ENCODE measurements at regions not wholly inside any gene's neighbourhood (a gene's known extent, or its start where the extent isn't known, plus 50 kb on each side); places are given as distances from the start of the nearest gene placed in this dataset.

DNA sequence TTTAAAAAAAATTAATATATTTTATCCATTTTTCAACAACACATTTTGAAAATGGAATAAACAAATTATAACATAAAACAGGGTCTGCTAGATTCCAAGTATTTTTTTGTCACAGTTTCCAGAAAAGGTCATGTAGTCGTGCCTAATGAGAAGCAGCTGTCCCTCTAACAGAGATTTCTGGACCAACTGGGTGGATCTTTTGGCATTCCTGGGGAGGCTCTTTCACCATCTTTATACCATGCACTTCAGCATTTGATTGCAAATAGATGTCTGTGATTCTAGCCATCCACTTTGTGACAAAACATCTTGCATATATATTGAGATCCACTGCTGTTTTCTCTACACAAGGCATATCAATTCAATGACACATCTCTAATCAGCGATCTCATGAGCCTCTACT is 210.7 kb upstream of the LDB2 start:
- intact Hi-C loops (cut with DNase I; ENCODE audit: low total_unique reads): no loop called here
- TF ChIP-seq EP300 (IDR thresholded peaks at IDR 0.05): no peak
- TF ChIP-seq POLR2A (IDR thresholded peaks at IDR 0.05): no peak
- TF ChIP-seq, protein P1, sequence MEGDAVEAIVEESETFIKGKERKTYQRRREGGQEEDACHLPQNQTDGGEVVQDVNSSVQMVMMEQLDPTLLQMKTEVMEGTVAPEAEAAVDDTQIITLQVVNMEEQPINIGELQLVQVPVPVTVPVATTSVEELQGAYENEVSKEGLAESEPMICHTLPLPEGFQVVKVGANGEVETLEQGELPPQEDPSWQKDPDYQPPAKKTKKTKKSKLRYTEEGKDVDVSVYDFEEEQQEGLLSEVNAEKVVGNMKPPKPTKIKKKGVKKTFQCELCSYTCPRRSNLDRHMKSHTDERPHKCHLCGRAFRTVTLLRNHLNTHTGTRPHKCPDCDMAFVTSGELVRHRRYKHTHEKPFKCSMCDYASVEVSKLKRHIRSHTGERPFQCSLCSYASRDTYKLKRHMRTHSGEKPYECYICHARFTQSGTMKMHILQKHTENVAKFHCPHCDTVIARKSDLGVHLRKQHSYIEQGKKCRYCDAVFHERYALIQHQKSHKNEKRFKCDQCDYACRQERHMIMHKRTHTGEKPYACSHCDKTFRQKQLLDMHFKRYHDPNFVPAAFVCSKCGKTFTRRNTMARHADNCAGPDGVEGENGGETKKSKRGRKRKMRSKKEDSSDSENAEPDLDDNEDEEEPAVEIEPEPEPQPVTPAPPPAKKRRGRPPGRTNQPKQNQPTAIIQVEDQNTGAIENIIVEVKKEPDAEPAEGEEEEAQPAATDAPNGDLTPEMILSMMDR (IDR thresholded peaks at IDR 0.05): no peak
- TF ChIP-seq POLR2AphosphoS5 (IDR thresholded peaks at IDR 0.05): no peak
- WGBS, 5 donors: 39 to 88% (median 75%) methylated on average over 2 of the region's 2 CpGs
- Histone ChIP-seq H3K27me3 (no peaks in the 10 kb centered on the region), H3K36me3 (no peaks in the 10 kb centered on the region), H3K4me1 (no peaks in the 10 kb centered on the region), H3K9me3 (no peaks in the 10 kb centered on the region), H3K27ac (no peak overlapping the region), H3K4me3 (no peak overlapping the region)
- DNase-seq: no peak

DNA sequence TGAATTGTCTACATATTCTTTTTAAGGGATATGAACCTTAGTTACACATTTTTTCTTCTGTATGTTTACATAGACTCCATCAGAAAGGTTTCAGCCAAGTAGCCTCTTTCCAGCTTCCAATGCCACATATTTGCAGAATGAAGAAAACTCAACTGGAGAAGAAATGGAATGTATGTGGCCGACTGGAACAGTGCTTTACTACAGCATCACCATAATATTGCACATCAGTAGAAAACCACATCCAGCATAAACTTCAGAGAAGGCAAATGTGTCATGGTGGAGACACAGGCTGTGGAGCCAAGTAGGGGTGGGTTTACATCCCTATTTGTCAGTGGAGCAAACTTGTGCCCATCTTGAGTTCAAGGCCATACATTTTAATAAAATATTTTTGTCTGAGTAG is 204.8 kb upstream of the LDB2 start:
- Histone ChIP-seq H3K4me1 (no peaks in the 10 kb centered on the region), H3K27me3 (no peaks in the 10 kb centered on the region), H3K9me3 (no peaks in the 10 kb centered on the region), H3K27ac (no peak overlapping the region), H3K36me3 (no peaks in the 10 kb centered on the region), H3K4me3 (no peak overlapping the region)
- DNase-seq: no peak
- intact Hi-C loops (cut with DNase I; ENCODE audit: low total_unique reads): no loop called here
- TF ChIP-seq, protein P1 (IDR thresholded peaks at IDR 0.05): no peak
- TF ChIP-seq EP300 (IDR thresholded peaks at IDR 0.05) (no peak), POLR2AphosphoS5 (IDR thresholded peaks at IDR 0.05) (no peak), POLR2A (IDR thresholded peaks at IDR 0.05) (no peak)
- 38 to 75% (median 67%) methylated on average over 1 of the region's 1 CpG for WGBS, 5 donors

DNA sequence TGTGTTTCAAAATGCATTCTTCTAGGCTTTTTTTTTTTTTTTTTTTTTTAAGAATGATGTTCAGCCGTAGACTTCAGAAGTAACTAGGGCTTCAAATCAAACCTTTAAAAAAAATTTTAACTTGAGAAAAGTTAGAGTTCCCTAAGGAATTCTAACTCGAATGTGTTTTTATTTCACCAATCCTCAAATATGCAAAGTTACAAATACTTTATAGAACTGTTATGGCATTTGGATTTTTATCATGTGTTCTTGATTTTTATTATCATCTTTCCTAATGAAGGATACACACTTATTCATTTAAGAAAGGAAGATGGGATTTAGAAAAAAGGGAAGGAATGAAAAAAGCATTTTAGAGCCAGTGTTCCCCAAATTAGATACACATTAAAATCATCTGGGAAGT is 200.6 kb upstream of the LDB2 start:
- TF ChIP-seq POLR2AphosphoS5 (IDR thresholded peaks at IDR 0.05): no peak
- no peak for TF ChIP-seq EP300 (IDR thresholded peaks at IDR 0.05)
- TF ChIP-seq, protein P1 (IDR thresholded peaks at IDR 0.05): no peak
- no peak for TF ChIP-seq POLR2A (IDR thresholded peaks at IDR 0.05)
- H3K4me3 ChIP-seq: no peak overlapping the region
- H3K27ac ChIP-seq: no peak overlapping the region
- intact Hi-C loops (cut with DNase I; ENCODE audit: low total_unique reads): no loop called here
- H3K4me1 ChIP-seq: no peaks in the 10 kb centered on the region
- WGBS, 5 donors: 65 to 88% (median 78%) methylated on average over 2 of the region's 2 CpGs
- H3K9me3 ChIP-seq: no peaks in the 10 kb centered on the region
- no peak for DNase-seq
- no peaks in the 10 kb centered on the region for H3K36me3 ChIP-seq
- H3K27me3 ChIP-seq: no peaks in the 10 kb centered on the region

DNA sequence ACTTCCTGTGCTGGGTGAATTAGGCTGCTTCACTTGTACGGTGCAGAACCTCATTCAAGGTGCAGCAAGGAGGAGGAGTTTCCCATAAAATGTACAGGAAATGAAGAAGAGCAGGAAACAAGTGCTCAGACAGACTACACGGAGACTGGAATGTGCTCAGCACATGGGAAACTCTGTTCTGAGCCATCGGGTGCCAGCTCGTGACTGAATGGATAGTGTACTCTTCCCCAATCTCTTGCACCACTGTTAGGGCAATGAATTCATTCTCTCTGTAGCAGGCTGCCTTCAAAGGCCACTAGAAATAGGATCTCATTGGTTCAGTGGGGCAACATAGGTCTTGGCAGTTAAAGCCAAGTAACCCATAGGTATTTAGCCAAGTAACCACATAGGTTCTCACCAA is 200.0 kb upstream of the LDB2 start:
- Histone ChIP-seq H3K9me3 (no peaks in the 10 kb centered on the region), H3K4me1 (no peaks in the 10 kb centered on the region), H3K4me3 (no peak overlapping the region), H3K36me3 (no peaks in the 10 kb centered on the region), H3K27ac (no peak overlapping the region), H3K27me3 (no peaks in the 10 kb centered on the region)
- 80 to 88% (median 85%) methylated on average over 4 of the region's 4 CpGs for WGBS, 5 donors
- no peak for TF ChIP-seq POLR2A (IDR thresholded peaks at IDR 0.05)
- no peak for TF ChIP-seq EP300 (IDR thresholded peaks at IDR 0.05)
- TF ChIP-seq POLR2AphosphoS5 (IDR thresholded peaks at IDR 0.05): no peak
- TF ChIP-seq, protein P1 (IDR thresholded peaks at IDR 0.05): no peak
- intact Hi-C loops (cut with DNase I; ENCODE audit: low total_unique reads): no loop called here
- no peak for DNase-seq

Data from stomach (tissue), 8 donors.